GM21515 (cell line): ENCODE measurements at regions not wholly inside any gene's neighbourhood (a gene's known extent, or its start where the extent isn't known, plus 50 kb on each side); places are given as distances from the start of the nearest gene placed in this dataset.
"Not testable (repeated sequence)": the region's sequence is repeated elsewhere in the genome, so short reads cannot be mapped to it uniquely, and the experiment has no call there.

Source experiments
- ATAC-seq: cut with Tn5 transposase; IDR thresholded peaks from one replicate; pipeline ENCODE4 v1.9.1; 2021; ENCODE audit not compliant: unreplicated experiment

GRCh38 chr11:122205036-122205435, 89.0 kb upstream of the BLID start:
- no peak for ATAC-seq

DNA sequence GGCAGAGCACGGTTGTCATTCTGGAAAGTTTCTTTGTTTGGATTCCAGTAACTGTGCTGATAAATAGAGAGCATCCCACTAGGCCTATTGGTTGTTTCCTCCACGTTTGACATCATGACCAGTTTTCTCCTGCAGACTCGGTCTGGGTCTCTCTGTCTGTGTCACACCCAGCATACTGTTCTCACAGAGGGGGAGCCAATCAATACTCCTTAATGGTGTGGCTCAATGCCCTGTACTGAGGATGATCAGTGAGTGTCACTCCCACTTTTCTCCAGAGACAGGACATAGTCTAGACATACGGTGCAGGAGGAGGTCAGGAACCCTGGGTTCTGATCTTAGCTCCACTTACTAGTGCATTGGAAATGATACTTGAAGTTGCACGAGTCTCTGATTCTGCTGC, 88.2 kb upstream of the BLID start:
- no peak for ATAC-seq

DNA sequence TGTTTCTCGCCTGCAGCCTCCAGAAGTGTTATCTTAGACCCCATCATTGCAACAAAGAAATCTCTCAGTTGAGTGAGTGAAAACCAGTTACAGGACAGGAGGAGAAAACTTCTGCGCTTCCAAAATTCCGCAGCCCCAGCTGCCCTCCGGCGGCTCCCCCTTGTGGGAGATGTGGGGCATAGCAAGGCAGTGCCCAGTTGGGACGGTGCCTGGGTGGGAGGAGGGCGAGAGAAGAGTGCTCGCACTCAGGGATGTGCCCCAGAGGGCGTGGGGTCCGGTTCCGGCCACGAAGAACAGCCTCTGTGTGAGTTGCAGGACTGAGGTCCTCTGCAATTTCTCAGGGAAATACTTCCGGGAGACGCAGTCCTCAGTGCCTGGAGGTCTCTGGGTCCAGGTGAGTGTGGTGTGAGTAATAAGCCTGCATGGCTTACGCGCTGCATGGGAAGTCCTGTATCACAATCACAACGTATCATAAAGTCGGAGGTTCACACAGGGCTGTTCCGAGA, 87.0 kb upstream of the BLID start:
- peak; percentile 91 for ATAC-seq

- ATAC-seq, result no peak
Observed at GRCh38 chr11:122202161-122202950, 86.3 kb upstream of the BLID start.

- no peak for ATAC-seq
Observed at GRCh38 chr11:122201106-122201505, 85.1 kb upstream of the BLID start.

- ATAC-seq, result no peak
Observed at GRCh38 chr11:122199661-122200060, 83.6 kb upstream of the BLID start.

DNA sequence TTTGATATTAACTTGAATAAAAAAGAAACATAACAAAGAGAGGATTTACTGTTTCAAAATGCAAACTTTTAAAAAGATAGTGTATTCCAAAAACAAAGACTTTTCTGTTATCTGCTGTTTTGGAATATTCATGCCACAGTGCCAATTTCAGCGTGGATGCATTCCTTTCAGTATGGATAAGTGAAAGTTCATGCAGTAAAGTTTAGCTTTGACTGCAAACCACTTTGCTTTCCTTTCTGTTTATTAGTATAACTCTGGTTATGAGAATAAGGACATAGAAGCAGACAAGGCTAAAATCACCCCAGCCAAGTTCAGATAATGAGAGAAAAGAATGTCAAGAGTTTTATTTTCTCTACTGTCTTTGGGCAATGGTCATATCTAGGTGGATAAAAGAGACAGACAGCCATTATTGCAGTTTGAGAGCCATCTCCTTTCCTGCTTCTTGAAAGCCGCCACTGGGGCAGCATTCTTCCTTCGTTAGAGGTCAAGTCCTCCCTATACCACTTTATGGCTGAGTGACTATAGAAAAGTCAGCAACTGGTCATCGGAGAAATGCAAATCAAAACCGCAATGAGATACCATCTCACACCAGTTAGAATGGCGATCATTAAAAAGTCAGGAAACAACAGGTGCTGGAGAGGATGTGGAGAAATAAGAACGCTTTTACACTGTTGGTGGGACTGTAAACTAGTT, 82.4 kb upstream of the BLID start:
- ATAC-seq, result no peak

DNA sequence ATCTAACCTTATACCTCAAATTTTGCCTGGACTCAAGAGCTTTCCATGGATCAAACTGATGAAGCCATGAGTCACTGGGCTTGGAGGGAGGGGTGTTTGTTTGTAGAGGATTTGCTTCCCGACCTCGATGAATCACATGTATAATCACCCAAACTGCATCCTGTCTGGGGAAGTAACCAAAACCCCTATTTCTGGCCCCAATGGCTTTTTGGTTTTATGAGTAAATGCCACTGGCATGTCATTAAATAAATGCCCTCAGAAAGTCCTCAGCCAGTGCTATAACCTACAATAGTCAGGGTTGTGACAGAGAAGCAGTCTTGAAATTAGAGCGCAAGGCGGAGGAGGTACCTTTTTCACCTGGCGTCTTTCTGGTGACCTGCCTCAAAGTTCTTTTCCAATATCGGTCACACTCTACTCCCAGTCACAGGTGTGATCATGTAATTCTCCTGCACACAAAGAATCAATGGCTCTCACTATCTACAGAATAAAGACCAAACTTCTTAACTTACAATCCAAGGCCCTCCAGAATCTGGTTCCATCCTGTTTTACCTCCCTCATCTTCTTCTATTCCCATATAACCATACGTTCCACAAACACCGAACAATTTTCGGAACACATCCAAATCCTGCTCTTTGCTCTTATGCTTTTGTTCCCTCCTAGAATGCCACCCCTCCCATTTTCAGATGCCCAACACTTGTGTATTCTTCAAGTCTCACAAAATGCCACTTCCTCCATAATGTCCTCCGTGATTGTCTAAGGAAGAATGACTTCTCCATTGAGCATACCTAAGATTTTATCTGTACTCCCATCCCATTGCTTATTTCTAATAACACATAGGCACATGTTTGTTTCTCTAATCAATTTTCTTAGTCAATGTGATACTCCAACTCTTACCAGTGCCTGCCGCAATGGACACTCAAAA, 81.3 kb upstream of the BLID start:
- ATAC-seq, result no peak

- no peak for ATAC-seq
Observed at GRCh38 chr11:122195790-122196189, 79.8 kb upstream of the BLID start.

GRCh38 chr11:122193881-122194480, 78.0 kb upstream of the BLID start:
- not testable (repeated sequence) for ATAC-seq

DNA sequence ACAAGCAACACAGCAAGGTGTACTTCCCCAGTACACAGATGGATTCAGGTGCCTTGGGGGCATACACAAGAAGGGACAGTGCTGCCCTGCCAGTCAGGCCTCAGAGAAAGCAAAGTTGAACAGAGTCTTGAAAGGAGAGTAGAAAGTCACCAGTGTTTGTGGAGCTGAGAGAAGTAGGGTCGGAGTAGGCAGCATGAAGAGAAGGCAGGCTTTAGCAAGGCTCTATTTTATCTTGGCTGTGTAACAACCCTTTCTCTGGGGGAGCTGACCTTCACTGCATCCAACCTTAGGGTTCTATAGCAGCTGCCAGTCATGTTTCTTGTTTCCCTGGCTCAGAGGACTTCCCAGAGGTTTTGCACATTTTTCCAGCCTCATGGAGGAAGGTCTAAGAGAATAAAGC, 77.4 kb upstream of the BLID start:
- ATAC-seq, result no peak

DNA sequence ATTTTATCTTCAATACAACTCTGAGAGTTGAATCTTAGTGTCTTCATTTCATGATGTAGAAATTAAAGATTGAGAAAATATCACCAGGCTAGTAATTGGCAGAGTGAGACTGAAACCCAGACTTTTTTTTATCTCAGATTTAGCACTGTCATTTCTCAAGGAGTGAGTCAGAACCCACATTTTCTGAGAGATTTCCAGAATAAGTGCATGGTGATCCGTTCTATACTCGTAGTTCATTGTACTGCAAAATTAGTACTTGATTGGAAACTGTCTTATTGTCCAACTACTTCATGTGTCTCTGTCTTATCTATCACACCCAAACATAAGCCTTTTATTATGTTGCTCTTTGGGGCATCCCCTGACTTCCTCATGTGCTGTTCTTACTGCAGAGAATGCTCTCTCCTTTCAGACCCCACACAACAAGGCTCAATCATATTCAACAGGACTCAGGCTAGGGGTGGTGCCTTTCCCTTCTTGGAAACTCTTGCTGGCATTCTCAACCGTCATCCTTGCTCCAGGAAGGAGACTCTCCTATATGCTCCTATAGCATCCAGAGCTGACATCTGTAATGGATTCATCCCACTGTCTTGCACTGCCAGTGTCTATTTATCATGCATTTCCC, 76.7 kb upstream of the BLID start:
- ATAC-seq, result no peak

GRCh38 chr11:122190768-122191167, 74.8 kb upstream of the BLID start:
- no peak for ATAC-seq

DNA sequence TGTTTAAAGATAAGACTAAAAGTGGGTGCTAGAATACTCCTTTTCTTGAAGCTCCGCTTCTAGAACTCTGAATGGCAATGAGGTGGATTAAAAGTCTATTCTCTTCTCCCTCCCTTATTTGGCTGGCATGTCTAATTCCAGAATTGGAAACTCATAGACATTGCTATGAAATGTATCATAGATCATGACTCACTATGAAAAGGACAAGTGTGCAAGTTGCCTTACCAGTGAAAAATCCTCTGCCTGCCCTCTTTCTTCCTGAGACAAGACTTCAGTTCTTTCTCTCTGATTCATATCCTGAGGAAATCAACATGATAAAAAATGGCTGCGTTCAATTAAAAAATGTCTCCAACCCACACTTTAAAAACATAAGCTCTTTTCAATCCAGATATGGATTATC, 73.2 kb upstream of the BLID start:
- ATAC-seq, result no peak

GRCh38 chr11:122187373-122188165, 71.6 kb upstream of the BLID start:
- ATAC-seq, result no peak

DNA sequence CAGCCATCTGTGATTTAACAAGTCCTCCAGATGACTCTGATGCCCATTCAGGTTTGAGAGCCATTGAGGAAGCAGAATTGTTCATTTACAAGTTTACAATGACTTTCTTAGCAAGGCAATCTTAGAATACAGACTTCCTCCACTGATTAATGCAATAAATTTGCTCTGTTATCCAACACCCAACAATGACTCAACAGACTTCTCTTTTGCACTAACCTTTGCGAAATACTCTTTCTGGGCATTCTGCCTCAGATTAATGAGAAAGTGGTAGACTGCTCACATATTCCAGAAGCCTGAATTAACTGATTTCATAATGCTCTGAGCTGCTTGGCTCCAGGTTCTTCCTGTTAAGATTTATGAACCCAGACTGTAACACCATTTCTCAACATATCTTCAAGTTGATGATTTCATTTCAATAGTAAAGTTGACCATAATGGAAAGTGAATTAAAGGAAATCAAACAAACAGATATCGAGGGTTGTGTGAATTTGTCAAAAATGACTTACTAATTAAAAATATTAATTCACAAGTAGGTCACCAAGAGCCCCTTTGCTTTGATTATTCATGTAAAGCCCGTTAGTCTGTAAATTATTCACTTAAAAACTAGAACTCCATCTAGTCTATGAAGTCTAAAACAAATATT, 70.5 kb upstream of the BLID start:
- ATAC-seq, result no peak

- no peak for ATAC-seq
Observed at GRCh38 chr11:122183933-122184332, 67.9 kb upstream of the BLID start.

DNA sequence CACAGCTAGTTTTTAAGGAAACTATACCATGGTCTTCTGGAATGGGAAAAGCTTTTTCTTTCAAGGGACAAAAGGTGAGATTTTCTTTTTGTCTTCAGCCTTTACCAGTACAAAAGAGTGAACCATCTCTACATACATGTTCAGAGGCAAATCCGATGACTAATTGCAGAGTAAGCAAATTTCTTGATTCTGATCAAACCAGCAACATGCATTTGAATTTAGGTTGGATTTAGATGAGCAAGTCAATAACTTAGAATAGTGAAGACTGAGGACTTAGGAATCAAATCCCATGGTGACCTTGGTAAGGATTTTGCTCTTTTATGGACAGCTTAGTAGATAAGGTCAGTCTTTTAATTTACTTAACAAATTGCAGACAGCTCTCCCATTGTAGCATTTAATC, 65.9 kb upstream of the BLID start:
- ATAC-seq, result no peak

- ATAC-seq, result no peak
Observed at GRCh38 chr11:122181372-122181771, 65.4 kb upstream of the BLID start.
